Mucosa of descending colon (tissue), 3 donors: ENCODE measurements at regions not wholly inside any gene's neighbourhood (a gene's known extent, or its start where the extent isn't known, plus 50 kb on each side); places are given as distances from the start of the nearest gene placed in this dataset.

ENCODE experiments used
- ATAC-seq: fragments of 200-7000 bp; cut with Tn5 transposase; one replicate; pipeline ENCODE4 v1.9.1; 2020; ENCODE audit warnings: mild to moderate bottlenecking, moderate library complexity
- DNase-seq, 3 donors: peaks; one replicate each; pipeline ENCODE4 v3.0.0-alpha.2; 2020
- H3K36me3 ChIP-seq: fragments of 200-600 bp; one replicate; pipeline ENCODE4 v1.8.0; 2021; ENCODE audit warnings: low read depth, mild to moderate bottlenecking
- H3K4me1 ChIP-seq: fragments of 200-600 bp; one replicate; pipeline ENCODE4 v1.8.0; 2021; ENCODE audit warnings: low read depth, mild to moderate bottlenecking
- H3K4me3 ChIP-seq: fragments of 200-600 bp; one replicate; pipeline ENCODE4 v1.8.0; 2021; ENCODE audit warnings: mild to moderate bottlenecking
- H3K9me3 ChIP-seq: fragments of 200-600 bp; one replicate; pipeline ENCODE4 v1.8.0; 2021; ENCODE audit warnings: mild to moderate bottlenecking
- CTCF ChIP-seq: fragments of 200-600 bp; IDR thresholded peaks from one replicate; pipeline ENCODE4 v1.8.0; 2022; ENCODE audit warnings: antibody characterized with exemption, mild to moderate bottlenecking
- intact Hi-C, 2 donors: fragments of 100-400 bp; cut with DNase I in 1 of 2; cut with micrococcal nuclease in 1 of 2; formaldehyde crosslinking; loops; one replicate each; pipeline versions ENCODE4 v1.11.0 to v1.11.1; 2022; cut with DNase I, micrococcal nuclease
- donor health status: DM: no; HTN: no; CAD: no; lungs with moderate emphysema.
- donor health status: DM: no; HTN: no; CAD: no.
- donor health status: DM: no; HTN: yes; CAD: no.

- no peak for ATAC-seq
Measured at GRCh38 chr1:162950187-162950586, 89.2 kb upstream of the CCDC190 start.

DNA sequence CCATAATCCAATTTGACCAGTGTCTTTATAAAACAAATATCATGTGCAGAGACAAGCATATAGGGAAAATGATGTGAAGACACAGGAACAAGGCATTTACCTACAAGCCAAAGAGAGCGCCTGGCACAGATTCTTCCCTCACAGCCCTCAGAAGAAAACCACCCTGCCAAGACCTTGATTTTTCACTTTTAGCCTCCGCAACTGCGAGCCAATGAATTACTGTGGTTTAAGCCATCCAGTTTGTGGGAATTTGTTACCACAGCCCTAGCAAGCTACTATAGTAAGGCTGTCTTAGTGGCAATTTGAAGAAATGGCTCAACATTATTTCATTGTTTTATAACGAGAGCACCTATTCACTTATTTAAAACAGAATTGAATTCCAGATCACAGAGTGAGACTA, 85.7 kb upstream of the CCDC190 start:
- no peak for TF ChIP-seq CTCF

More at GRCh38 chr1:162950187-162950586, 89.2 kb upstream of the CCDC190 start:
- TF ChIP-seq CTCF, result no peak
- Histone ChIP-seq H3K4me1 (no peaks in the 10 kb centered on the region), H3K36me3 (no peaks in the 10 kb centered on the region), H3K4me3 (no peak overlapping the region), H3K9me3 (no peaks in the 10 kb centered on the region)
- intact Hi-C loops, result no loop called here
- no peak for DNase-seq

DNA sequence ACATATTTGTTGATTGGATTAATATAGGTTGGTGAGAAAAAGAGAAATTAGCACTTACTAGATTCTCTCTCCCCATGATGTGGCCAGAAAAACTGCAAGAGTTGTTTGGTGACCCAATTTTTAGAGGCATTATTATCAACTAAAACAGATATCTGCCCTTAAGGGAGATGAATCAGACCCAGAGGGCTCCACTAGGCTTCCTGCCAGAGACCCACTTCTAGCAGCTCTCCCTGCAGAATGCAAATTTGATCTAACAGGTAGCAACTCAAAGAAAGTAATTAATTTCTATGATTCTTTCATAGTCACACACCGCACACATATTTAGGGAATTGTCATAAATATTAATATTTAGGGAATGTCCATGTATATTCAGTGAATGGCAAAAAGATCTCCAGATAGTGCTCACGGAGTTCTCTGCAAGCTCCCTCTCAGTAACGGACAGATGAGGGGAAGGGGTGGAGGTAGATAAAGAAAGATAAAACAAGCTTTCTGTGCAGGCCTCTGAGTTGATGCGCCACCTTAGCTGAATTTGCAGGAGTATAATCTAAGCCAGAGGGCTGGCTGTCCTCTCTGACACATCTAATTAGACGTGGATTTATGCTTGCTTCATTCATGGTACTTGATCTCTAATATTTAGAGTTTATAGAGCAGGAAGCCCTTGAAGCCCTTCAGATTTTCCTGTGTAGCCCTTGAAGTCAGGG, 84.1 kb upstream of the CCDC190 start:
- ATAC-seq (no peak), DNase-seq (no peak)
- H3K9me3 ChIP-seq, result no peaks in the 10 kb centered on the region
- no peaks in the 10 kb centered on the region for H3K36me3 ChIP-seq
- intact Hi-C loops, result no loop called here
- no peaks in the 10 kb centered on the region for H3K4me1 ChIP-seq
- no peak overlapping the region for H3K4me3 ChIP-seq
- no peak for TF ChIP-seq CTCF

More for the DNA sequence above, 85.7 kb upstream of the CCDC190 start:
- ATAC-seq (no peak), DNase-seq (no peak)
- H3K9me3 ChIP-seq, result no peaks in the 10 kb centered on the region
- no peaks in the 10 kb centered on the region for H3K4me1 ChIP-seq
- intact Hi-C loops, result no loop called here
- no peaks in the 10 kb centered on the region for H3K36me3 ChIP-seq
- no peak overlapping the region for H3K4me3 ChIP-seq

- Histone ChIP-seq H3K36me3 (no peaks in the 10 kb centered on the region), H3K4me1 (no peaks in the 10 kb centered on the region), H3K9me3 (no peaks in the 10 kb centered on the region), H3K4me3 (no peak overlapping the region)
- DNase-seq, result no peak
- intact Hi-C loops, result no loop called here
- no peak for ATAC-seq
- TF ChIP-seq CTCF, result no peak
Measured at GRCh38 chr1:162943622-162944021, 82.6 kb upstream of the CCDC190 start.

DNA sequence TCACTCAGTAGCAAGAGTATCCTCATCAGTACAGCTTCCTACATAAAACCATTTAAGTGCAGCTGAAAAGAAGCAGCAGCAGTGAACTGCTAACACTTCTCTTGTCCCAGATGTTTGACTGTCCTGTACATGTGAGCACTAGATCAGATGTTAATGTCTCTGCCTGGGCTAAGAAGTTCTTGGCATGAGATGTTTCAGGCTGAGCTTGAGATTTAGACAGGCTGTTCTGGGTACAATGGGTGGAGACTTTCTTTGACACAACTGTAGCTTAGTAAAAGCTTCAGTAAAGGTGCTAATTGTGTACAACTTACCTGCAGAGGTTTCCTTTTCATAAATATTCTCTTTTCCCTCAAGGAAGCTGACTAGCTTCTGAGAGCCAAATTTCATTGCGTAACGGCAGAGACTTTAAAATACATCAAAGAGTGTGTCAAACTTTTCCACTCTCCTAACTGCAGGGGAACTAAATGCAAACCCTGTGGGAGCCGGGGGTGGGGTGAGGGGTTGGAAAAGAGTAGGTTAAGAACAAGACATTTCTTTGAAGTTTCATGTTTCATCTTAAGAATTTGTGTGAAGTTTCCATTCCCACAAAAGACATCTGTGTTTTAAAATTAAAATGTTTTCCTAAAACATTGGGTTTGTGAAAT, 82.1 kb upstream of the CCDC190 start:
- Histone ChIP-seq H3K36me3 (no peaks in the 10 kb centered on the region), H3K4me3 (no peak overlapping the region), H3K9me3 (no peaks in the 10 kb centered on the region), H3K4me1 (no peaks in the 10 kb centered on the region)
- intact Hi-C loops, result no loop called here
- no peak for TF ChIP-seq CTCF
- no peak for DNase-seq
- no peak for ATAC-seq
